ENCODE measurements at regions not wholly inside any gene's neighbourhood (a gene's known extent, or its start where the extent isn't known, plus 50 kb on each side); places are given as distances from the start of the nearest gene placed in this dataset.

GRCh38 chr4:35125995-35126712 lies 1118.2 kb downstream of the ARAP2 start:
- TF ChIP-seq REST (IDR thresholded peaks at IDR 0.05; ENCODE audit: insufficient read depth in 1 of 2, low read depth in 2 of 2, low read length in 1 of 2) (no peak), POLR2AphosphoS5 (IDR thresholded peaks at IDR 0.05; ENCODE audit: low read depth, low read length) (no peak), SIN3A (IDR thresholded peaks at IDR 0.05; ENCODE audit: borderline replicate concordance, insufficient read depth, low read depth, low read length) (no peak)
- TF ChIP-seq, protein P1, sequence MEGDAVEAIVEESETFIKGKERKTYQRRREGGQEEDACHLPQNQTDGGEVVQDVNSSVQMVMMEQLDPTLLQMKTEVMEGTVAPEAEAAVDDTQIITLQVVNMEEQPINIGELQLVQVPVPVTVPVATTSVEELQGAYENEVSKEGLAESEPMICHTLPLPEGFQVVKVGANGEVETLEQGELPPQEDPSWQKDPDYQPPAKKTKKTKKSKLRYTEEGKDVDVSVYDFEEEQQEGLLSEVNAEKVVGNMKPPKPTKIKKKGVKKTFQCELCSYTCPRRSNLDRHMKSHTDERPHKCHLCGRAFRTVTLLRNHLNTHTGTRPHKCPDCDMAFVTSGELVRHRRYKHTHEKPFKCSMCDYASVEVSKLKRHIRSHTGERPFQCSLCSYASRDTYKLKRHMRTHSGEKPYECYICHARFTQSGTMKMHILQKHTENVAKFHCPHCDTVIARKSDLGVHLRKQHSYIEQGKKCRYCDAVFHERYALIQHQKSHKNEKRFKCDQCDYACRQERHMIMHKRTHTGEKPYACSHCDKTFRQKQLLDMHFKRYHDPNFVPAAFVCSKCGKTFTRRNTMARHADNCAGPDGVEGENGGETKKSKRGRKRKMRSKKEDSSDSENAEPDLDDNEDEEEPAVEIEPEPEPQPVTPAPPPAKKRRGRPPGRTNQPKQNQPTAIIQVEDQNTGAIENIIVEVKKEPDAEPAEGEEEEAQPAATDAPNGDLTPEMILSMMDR (IDR thresholded peaks at IDR 0.05) = no peak

Data from Panc1 (cell line).